ENCODE measurements at regions not wholly inside any gene's neighbourhood (a gene's known extent, or its start where the extent isn't known, plus 50 kb on each side); places are given as distances from the start of the nearest gene placed in this dataset.

DNA sequence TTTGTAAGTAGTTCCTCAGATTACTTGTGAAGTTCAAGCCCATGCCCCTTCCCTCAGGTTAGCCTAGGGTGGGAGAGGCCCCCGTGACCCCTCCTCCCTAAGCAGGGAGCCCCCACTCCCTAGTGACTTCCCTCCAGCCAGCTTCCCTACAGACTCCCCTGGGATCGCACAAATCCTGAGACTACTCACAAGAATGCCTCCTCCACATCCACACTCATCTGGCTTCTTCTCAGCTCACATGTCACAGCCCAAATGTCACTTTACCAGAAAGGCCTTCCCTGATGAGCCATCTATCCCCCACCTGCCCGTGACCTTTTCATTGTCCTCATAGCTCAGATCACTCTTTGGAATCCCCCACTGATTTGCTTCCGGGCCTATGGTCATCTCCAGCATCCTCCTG lies 96.7 kb upstream of the ARAP3 start:
- TF ChIP-seq EZH2phosphoT487 (IDR thresholded peaks at IDR 0.05; ENCODE audit: borderline replicate concordance, low read depth, low read length) (no peak), CTCF (conservative IDR thresholded peaks at IDR 0.05; ENCODE audit: low read length) (no peak)
